PC-3 (cell line): ENCODE measurements at regions not wholly inside any gene's neighbourhood (a gene's known extent, or its start where the extent isn't known, plus 50 kb on each side); places are given as distances from the start of the nearest gene placed in this dataset.

Source experiments
- CTCF ChIP-seq: fragments of 300-600 bp; sonication (generic); conservative IDR thresholded peaks from 2 replicates; pipeline ENCODE4 v1.5.1; 2017; ENCODE audit warnings: antibody characterized with exemption, low read depth, mild to moderate bottlenecking, low read length
- EZH2phosphoT487 ChIP-seq: fragments of 300-600 bp; sonication (generic); IDR thresholded peaks from 2 replicates; pipeline ENCODE4 v1.6.1; 2018; ENCODE audit warnings: mild to moderate bottlenecking, antibody characterized with exemption, low read length, borderline replicate concordance

GRCh38 chr1:172915271-172915670 is 135.5 kb downstream of the TNFSF18 start:
- TF ChIP-seq CTCF (no peak), EZH2phosphoT487 (no peak)
